ENCODE measurements at regions not wholly inside any gene's neighbourhood (a gene's known extent, or its start where the extent isn't known, plus 50 kb on each side); places are given as distances from the start of the nearest gene placed in this dataset.

GRCh38 chr17:77019893-77020379 is 120.8 kb upstream of the SEC14L1 start:
- no peak overlapping the region for H3K27ac ChIP-seq
- no peak overlapping the region for H2AFZ ChIP-seq (ENCODE audit: low read depth)
- no peak overlapping the region for H3K9ac ChIP-seq
- no peak for TF ChIP-seq CTCF (conservative IDR thresholded peaks at IDR 0.05; ENCODE audit: low read depth, low read length)
- no peaks in the 10 kb centered on the region for H4K20me1 ChIP-seq (ENCODE audit: insufficient read depth)
- no peak overlapping the region for H3K4me3 ChIP-seq (IDR thresholded peaks at IDR 0.05; ENCODE audit: insufficient read depth, low read depth, low read length)
- H3K36me3 ChIP-seq (ENCODE audit: insufficient read depth) = no peaks in the 10 kb centered on the region
- H3K27me3 ChIP-seq (ENCODE audit: insufficient read depth, low read depth) = peaks cover 2% of the 10 kb centered on the region; the same call in 1 of the 2 replicates
- H3K79me2 ChIP-seq (ENCODE audit: insufficient read depth, low read depth) = no peaks in the 10 kb centered on the region
- no peaks in the 10 kb centered on the region for H3K4me1 ChIP-seq (ENCODE audit: low read depth, poor library complexity, severe bottlenecking)
- H3K4me2 ChIP-seq = no peak overlapping the region

- no peak for TF ChIP-seq CTCF (conservative IDR thresholded peaks at IDR 0.05; ENCODE audit: low read depth, low read length)
- no peak overlapping the region for H3K9ac ChIP-seq
These were observed 119.8 kb upstream of the SEC14L1 start for GRCh38 chr17:77020973-77021372.

GRCh38 chr17:77022766-77023165 is 118.0 kb upstream of the SEC14L1 start:
- H3K4me2 ChIP-seq = no peak overlapping the region
- no peak for TF ChIP-seq CTCF (conservative IDR thresholded peaks at IDR 0.05; ENCODE audit: low read depth, low read length)
- no peak overlapping the region for H3K27ac ChIP-seq
- H3K4me1 ChIP-seq (ENCODE audit: low read depth, poor library complexity, severe bottlenecking) = no peaks in the 10 kb centered on the region
- no peaks in the 10 kb centered on the region for H3K79me2 ChIP-seq (ENCODE audit: insufficient read depth, low read depth)
- H3K36me3 ChIP-seq (ENCODE audit: insufficient read depth) = no peaks in the 10 kb centered on the region
- H2AFZ ChIP-seq (ENCODE audit: low read depth) = no peak overlapping the region
- no peak overlapping the region for H3K4me3 ChIP-seq (IDR thresholded peaks at IDR 0.05; ENCODE audit: insufficient read depth, low read depth, low read length)
- H3K9ac ChIP-seq = no peak overlapping the region
- H3K27me3 ChIP-seq (ENCODE audit: insufficient read depth, low read depth) = peaks cover 2% of the 10 kb centered on the region; the same call in 1 of the 2 replicates
- H4K20me1 ChIP-seq (ENCODE audit: insufficient read depth) = no peaks in the 10 kb centered on the region

More at GRCh38 chr17:77020973-77021372, 119.8 kb upstream of the SEC14L1 start:
- no peak overlapping the region for H3K4me2 ChIP-seq
- no peaks in the 10 kb centered on the region for H3K4me1 ChIP-seq (ENCODE audit: low read depth, poor library complexity, severe bottlenecking)
- no peaks in the 10 kb centered on the region for H4K20me1 ChIP-seq (ENCODE audit: insufficient read depth)
- H3K79me2 ChIP-seq (ENCODE audit: insufficient read depth, low read depth) = no peaks in the 10 kb centered on the region
- no peaks in the 10 kb centered on the region for H3K36me3 ChIP-seq (ENCODE audit: insufficient read depth)
- no peak overlapping the region for H3K4me3 ChIP-seq (IDR thresholded peaks at IDR 0.05; ENCODE audit: insufficient read depth, low read depth, low read length)
- no peak overlapping the region for H3K27ac ChIP-seq
- no peak overlapping the region for H2AFZ ChIP-seq (ENCODE audit: low read depth)
- peaks cover 2% of the 10 kb centered on the region; the same call in 1 of the 2 replicates for H3K27me3 ChIP-seq (ENCODE audit: insufficient read depth, low read depth)

- Histone ChIP-seq H3K79me2 (ENCODE audit: insufficient read depth, low read depth) (no peaks in the 10 kb centered on the region), H3K4me2 (no peak overlapping the region), H3K27ac (no peak overlapping the region), H3K36me3 (ENCODE audit: insufficient read depth) (no peaks in the 10 kb centered on the region), H3K27me3 (ENCODE audit: insufficient read depth, low read depth) (peaks cover 2% of the 10 kb centered on the region; the same call in 1 of the 2 replicates), H3K4me3 (IDR thresholded peaks at IDR 0.05; ENCODE audit: insufficient read depth, low read depth, low read length) (no peak overlapping the region), H3K4me1 (ENCODE audit: low read depth, poor library complexity, severe bottlenecking) (no peaks in the 10 kb centered on the region), H3K9ac (no peak overlapping the region), H2AFZ (ENCODE audit: low read depth) (no peak overlapping the region), H4K20me1 (ENCODE audit: insufficient read depth) (no peaks in the 10 kb centered on the region)
- TF ChIP-seq CTCF (conservative IDR thresholded peaks at IDR 0.05; ENCODE audit: low read depth, low read length) = no peak
These were observed 115.0 kb upstream of the SEC14L1 start for GRCh38 chr17:77025781-77026180.
